ENCODE measurements at regions not wholly inside any gene's neighbourhood (a gene's known extent, or its start where the extent isn't known, plus 50 kb on each side); places are given as distances from the start of the nearest gene placed in this dataset.

GRCh38 chr13:27372896-27373295 lies 51.5 kb upstream of the GTF3A start:
- Histone ChIP-seq H3K4me3 (no peak overlapping the region), H3K79me2 (ENCODE audit: low read depth) (no peaks in the 10 kb centered on the region), H3K9me2 (ENCODE audit: insufficient read depth) (no peaks in the 10 kb centered on the region), H3K9me3 (ENCODE audit: insufficient read depth, low read depth) (no peaks in the 10 kb centered on the region), H3K27me3 (ENCODE audit: insufficient read depth, low read depth) (peaks cover 51% of the 10 kb centered on the region), H3F3A (ENCODE audit: insufficient read depth, low read depth) (no peaks in the 10 kb centered on the region), H2AFZ (no peak overlapping the region), H3K27ac (no peak overlapping the region), H4K20me1 (ENCODE audit: insufficient read depth) (no peaks in the 10 kb centered on the region), H3K4me2 (no peak overlapping the region), H3K4me1 (replicated peaks; ENCODE audit: insufficient read depth) (no peaks in the 10 kb centered on the region), H3K36me3 (ENCODE audit: low read depth) (no peaks in the 10 kb centered on the region)
- POLR2A ChIA-PET (ENCODE audit: unreplicated experiment): no interaction called here
- CTCF ChIA-PET: no interaction called here
- no peak for TF ChIP-seq EZH2 (IDR thresholded peaks at IDR 0.05; ENCODE audit: low read depth)
- no peak for TF ChIP-seq CTCF (conservative IDR thresholded peaks at IDR 0.05)
- DNase-seq: no peak
- intact Hi-C loops (cut with micrococcal nuclease; ENCODE audit: unreplicated experiment): no loop called here
- no TSS peak for BruUV-seq (replicated peaks)

GRCh38 chr13:27374126-27374613 lies 50.2 kb upstream of the GTF3A start:
- Histone ChIP-seq H4K20me1 (ENCODE audit: insufficient read depth) (no peaks in the 10 kb centered on the region), H3K4me3 (no peak overlapping the region), H3K9me2 (ENCODE audit: insufficient read depth) (no peaks in the 10 kb centered on the region), H3K27ac (no peak overlapping the region), H2AFZ (no peak overlapping the region), H3K27me3 (ENCODE audit: insufficient read depth, low read depth) (peaks cover 46% of the 10 kb centered on the region), H3K79me2 (ENCODE audit: low read depth) (no peaks in the 10 kb centered on the region), H3K4me1 (replicated peaks; ENCODE audit: insufficient read depth) (no peaks in the 10 kb centered on the region), H3F3A (ENCODE audit: insufficient read depth, low read depth) (no peaks in the 10 kb centered on the region), H3K9me3 (ENCODE audit: insufficient read depth, low read depth) (no peaks in the 10 kb centered on the region), H3K4me2 (no peak overlapping the region), H3K36me3 (ENCODE audit: low read depth) (no peaks in the 10 kb centered on the region)
- no peak for TF ChIP-seq CTCF (conservative IDR thresholded peaks at IDR 0.05)
- no peak for TF ChIP-seq EZH2 (IDR thresholded peaks at IDR 0.05; ENCODE audit: low read depth)
- POLR2A ChIA-PET (ENCODE audit: unreplicated experiment): no interaction called here
- CTCF ChIA-PET: interaction anchor here (1.3 kb wide), 1 partner anchor 452 kb away, joined by 6 read pairs; no protein-coding TSS in a partner anchor
- BruUV-seq (replicated peaks): no TSS peak
- DNase-seq: no peak
- intact Hi-C loops (cut with micrococcal nuclease; ENCODE audit: unreplicated experiment): loop anchor here (1.0 to 2.0 kb wide), 2 partner anchors 159 to 452 kb away; no protein-coding TSS in a partner anchor
